Psoas muscle (tissue), 7 donors: ENCODE measurements at regions not wholly inside any gene's neighbourhood (a gene's known extent, or its start where the extent isn't known, plus 50 kb on each side); places are given as distances from the start of the nearest gene placed in this dataset.

Experiments
- ATAC-seq, 4 donors: fragments of 200-7000 bp; cut with Tn5 transposase; one replicate each; pipeline ENCODE4 v1.9.1; 2020; ENCODE audit warnings: moderate library complexity in 3 of 4, mild to moderate bottlenecking in 2 of 4
- DNase-seq, 2 donors: peaks; one replicate each; pipeline ENCODE4 v3.0.0-alpha.2; 2020
- H3K27ac ChIP-seq: fragments of 200-600 bp; one replicate; pipeline ENCODE4 v1.8.0; 2022
- H3K27me3 ChIP-seq, 3 donors: fragments of 200-600 bp in 1 of 3; one replicate each; pipeline versions ENCODE4 v1.6.1 to v1.8.0; 2013 to 2022; ENCODE audit warnings: low read length in 2 of 3, mild to moderate bottlenecking in 2 of 3, moderate library complexity in 1 of 3; ENCODE audit not compliant: insufficient read depth in 3 of 3
- H3K36me3 ChIP-seq, 2 donors: fragments of 200-600 bp in 1 of 2; one replicate each; pipeline versions ENCODE4 v1.6.1 to v1.8.0; 2013 to 2022; ENCODE audit warnings: low read depth in 1 of 2, mild to moderate bottlenecking in 1 of 2, moderate library complexity in 1 of 2; ENCODE audit not compliant: insufficient read depth in 1 of 2
- H3K4me1 ChIP-seq: fragments of 200-600 bp; one replicate; pipeline ENCODE4 v1.8.0; 2022
- H3K4me3 ChIP-seq: fragments of 200-600 bp; one replicate; pipeline ENCODE4 v1.8.0; 2022; ENCODE audit warnings: mild to moderate bottlenecking
- H3K9me3 ChIP-seq: fragments of 200-600 bp; one replicate; pipeline ENCODE4 v1.8.0; 2022
- WGBS, 3 donors: extraction: QIAGEN DNeasy Blood & Tissue Kit; methylation state at CpG; one replicate each; pipeline versions ENCODE4 v1.1.6 to v1.1.7; 2013; 5-methylcytosine and 5-hydroxymethylcytosine counted together
- intact Hi-C, 2 donors: fragments of 100-400 bp; cut with DNase I; formaldehyde crosslinking; loops; one replicate each; pipeline versions ENCODE4 v1.11.0 to v1.14.2; 2022
- TF ChIP-seq, protein P1 (sequence below): fragments of 200-600 bp; IDR thresholded peaks from one replicate; pipeline ENCODE4 v1.8.0; 2022; ENCODE audit warnings: antibody characterized with exemption
- donor health status: healthy with polysubstance abuse.
- donor health status: DM: no; HTN: no; CAD: no; lungs with moderate emphysema.
- donor health status: Bipolar disorder and iron deficiency.
- donor health status: healthy.
- donor health status: DM: yes; HTN: yes; CAD: no.
- donor health status: DM: no; HTN: no; CAD: no.
- donor health status: DM: yes; HTN: yes; CAD: no.

DNA sequence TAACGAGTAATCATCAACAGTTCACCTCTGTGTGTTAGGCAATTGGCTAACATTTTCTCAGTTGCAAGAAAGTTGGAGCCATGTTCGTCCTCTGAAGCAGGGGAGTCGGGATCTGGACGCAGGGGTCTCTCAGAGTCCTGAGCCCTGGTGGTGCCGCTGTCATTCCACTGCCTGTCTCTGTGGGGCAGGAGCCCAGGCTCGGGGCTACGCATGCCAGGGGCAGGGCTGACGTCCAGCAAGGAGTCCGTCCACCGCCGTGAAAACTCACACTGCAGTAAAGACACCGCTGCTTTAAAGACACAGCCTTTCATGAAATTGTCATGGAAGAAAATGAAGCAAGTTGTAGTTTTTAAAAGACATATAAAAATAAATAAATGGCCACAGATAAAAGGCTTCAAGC lies 571.1 kb upstream of the SOX11 start:
- 63 to 79% (median 69%) methylated on average over 12 of the region's 12 CpGs for WGBS, 3 donors
- ATAC-seq, result no peak
- TF ChIP-seq, protein P1, sequence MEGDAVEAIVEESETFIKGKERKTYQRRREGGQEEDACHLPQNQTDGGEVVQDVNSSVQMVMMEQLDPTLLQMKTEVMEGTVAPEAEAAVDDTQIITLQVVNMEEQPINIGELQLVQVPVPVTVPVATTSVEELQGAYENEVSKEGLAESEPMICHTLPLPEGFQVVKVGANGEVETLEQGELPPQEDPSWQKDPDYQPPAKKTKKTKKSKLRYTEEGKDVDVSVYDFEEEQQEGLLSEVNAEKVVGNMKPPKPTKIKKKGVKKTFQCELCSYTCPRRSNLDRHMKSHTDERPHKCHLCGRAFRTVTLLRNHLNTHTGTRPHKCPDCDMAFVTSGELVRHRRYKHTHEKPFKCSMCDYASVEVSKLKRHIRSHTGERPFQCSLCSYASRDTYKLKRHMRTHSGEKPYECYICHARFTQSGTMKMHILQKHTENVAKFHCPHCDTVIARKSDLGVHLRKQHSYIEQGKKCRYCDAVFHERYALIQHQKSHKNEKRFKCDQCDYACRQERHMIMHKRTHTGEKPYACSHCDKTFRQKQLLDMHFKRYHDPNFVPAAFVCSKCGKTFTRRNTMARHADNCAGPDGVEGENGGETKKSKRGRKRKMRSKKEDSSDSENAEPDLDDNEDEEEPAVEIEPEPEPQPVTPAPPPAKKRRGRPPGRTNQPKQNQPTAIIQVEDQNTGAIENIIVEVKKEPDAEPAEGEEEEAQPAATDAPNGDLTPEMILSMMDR, result no peak
- no peaks in the 10 kb centered on the region for H3K4me1 ChIP-seq
- H3K36me3 ChIP-seq, result no peaks in the 10 kb centered on the region
- intact Hi-C loops, result no loop called here
- no peak overlapping the region for H3K4me3 ChIP-seq
- no peaks in the 10 kb centered on the region for H3K9me3 ChIP-seq
- no peak for DNase-seq
- no peaks in the 10 kb centered on the region for H3K27me3 ChIP-seq
- no peak overlapping the region for H3K27ac ChIP-seq

DNA sequence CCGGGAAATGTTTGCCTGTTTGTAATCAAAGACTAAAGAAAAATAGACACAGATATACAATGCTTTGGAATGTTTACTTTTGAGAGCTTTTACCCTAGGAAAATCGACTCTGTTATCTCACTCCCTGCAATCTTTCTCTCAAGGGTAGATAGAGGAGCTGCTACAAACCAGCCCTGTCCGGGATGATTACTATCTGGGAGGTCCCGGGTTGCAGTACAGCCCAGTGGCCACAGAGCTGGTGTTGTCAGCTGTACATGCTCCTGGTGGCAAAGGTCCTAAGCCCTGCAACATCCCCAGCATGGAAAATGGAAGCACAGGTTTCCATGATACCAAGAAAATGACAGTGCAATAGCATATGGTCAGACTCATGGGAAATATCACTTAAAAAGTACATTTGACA lies 570.5 kb upstream of the SOX11 start:
- Histone ChIP-seq H3K9me3 (no peaks in the 10 kb centered on the region), H3K4me1 (no peaks in the 10 kb centered on the region), H3K4me3 (no peak overlapping the region), H3K27ac (no peak overlapping the region), H3K36me3 (no peaks in the 10 kb centered on the region), H3K27me3 (no peaks in the 10 kb centered on the region)
- 35 to 48% (median 38%) methylated on average over 4 of the region's 4 CpGs for WGBS, 3 donors
- no peak for ATAC-seq
- DNase-seq, result no peak
- TF ChIP-seq, protein P1, result no peak
- intact Hi-C loops, result no loop called here

DNA sequence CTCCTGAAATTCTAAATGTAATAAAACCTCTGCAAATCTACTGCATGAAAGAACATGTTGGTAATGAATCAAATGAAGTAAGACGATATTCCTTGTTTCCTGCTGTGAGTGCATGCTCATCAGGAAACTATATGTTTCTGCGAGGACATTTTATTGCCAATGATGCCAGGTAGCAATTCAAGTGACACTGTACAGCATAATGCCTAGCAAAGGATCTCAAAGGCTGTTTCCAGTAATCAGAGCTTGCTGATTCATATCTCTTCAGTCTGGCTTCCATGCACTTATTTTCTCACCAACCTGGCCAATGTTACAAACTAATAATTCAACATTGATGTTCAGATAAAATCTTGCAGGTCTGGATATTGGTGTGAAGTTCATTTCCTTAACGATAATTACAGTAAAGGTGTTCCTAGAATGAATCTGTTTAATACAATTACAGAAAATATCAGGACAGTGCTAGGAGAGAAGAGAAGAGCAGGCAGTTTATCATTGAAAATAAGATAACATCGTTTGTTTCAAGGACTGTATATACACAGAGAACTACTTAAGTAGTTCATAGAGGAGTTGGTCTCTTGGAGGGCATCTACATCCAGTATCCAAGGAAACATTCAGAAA lies 568.5 kb upstream of the SOX11 start:
- 65 to 83% (median 73%) methylated on average over 4 of the region's 4 CpGs for WGBS, 3 donors
- Histone ChIP-seq H3K4me1 (no peaks in the 10 kb centered on the region), H3K9me3 (no peaks in the 10 kb centered on the region), H3K27ac (no peak overlapping the region), H3K36me3 (no peaks in the 10 kb centered on the region), H3K27me3 (no peaks in the 10 kb centered on the region), H3K4me3 (no peak overlapping the region)
- TF ChIP-seq, protein P1, result no peak
- DNase-seq (no peak), ATAC-seq (no peak)
- intact Hi-C loops, result no loop called here

DNA sequence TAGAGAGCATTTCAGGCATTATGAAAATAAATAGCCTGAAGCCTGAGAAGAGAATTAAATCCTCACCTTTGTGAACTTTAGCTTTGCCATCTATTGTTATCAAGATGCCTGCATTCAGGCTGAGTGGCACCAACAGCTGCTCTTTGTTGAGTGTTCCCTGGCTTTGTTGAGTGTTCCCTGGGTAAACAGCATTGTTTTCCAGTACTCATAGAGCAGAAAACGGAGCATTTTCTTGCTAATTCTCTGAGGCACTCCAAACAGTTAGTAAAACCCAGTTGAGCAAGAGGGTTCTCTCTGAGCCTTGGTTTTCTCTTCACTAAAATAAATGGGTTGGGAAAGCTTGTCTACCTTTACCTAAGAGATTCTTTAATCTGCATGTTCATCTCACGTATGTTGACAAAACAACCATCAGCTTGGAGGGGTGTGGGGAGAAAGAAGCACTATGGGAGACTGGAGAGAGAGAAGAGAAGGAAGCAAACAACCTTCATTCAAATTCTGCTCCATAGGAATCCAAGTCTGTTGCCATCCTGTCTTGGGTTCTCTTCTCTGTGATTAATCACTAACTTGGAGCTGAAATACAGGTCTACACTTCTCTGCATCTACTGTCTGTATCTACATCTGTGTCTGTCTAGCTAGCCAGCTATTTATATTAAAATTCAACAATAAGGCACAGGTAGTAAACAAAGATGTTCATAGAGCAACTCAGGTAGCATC lies 567.0 kb upstream of the SOX11 start:
- no peak overlapping the region for H3K4me3 ChIP-seq
- intact Hi-C loops, result no loop called here
- H3K4me1 ChIP-seq, result no peaks in the 10 kb centered on the region
- DNase-seq (no peak), ATAC-seq (no peak)
- WGBS, 3 donors, result 27 to 43% (median 41%) methylated on average over 2 of the region's 2 CpGs
- no peaks in the 10 kb centered on the region for H3K36me3 ChIP-seq
- TF ChIP-seq, protein P1, result no peak
- H3K9me3 ChIP-seq, result no peaks in the 10 kb centered on the region
- H3K27ac ChIP-seq, result no peak overlapping the region
- H3K27me3 ChIP-seq, result no peaks in the 10 kb centered on the region
